ENCODE measurements at regions not wholly inside any gene's neighbourhood (a gene's known extent, or its start where the extent isn't known, plus 50 kb on each side); places are given as distances from the start of the nearest gene placed in this dataset.

DNA sequence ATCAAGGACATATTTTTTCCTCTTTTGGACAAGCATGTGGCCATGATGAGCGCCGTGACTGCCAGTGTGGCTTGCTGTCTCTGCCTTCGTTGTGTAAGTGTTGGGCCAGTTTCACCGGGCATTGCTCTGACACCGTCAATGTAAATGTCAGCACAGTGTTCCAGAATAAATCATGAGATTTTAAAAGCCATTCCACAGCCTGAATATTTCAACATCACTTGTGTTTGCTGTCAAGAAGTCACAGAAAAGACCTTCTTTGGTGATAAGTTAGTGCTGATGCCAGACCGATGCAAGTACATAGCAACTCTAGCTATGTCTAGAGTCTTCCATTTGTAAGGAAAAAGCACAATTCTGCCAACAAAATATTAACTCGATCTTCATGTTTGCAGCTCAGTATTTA is 467.8 kb downstream of the TBC1D22A start:
- TF ChIP-seq EZH2 (IDR thresholded peaks at IDR 0.05; ENCODE audit: insufficient read depth, poor library complexity, severe bottlenecking) (no peak), EZH2phosphoT487 (IDR thresholded peaks at IDR 0.05; ENCODE audit: insufficient read depth, low read depth) (no peak)
